K562 (cell line): ENCODE measurements at regions not wholly inside any gene's neighbourhood (a gene's known extent, or its start where the extent isn't known, plus 50 kb on each side); places are given as distances from the start of the nearest gene placed in this dataset.

Experiments
- ATAC-seq: fragments of 200-7000 bp; cut with Tn5 transposase; 3 replicates; pipeline ENCODE4 v1.9.1; 2020; ENCODE audit warnings: moderate library complexity
- BruUV-seq: library from RNA; stranded (reverse); fragments of 400-500 nt; replicated peaks from 2 replicates; lab custom pipeline; 2021; lab: Mats Ljungman, UMichigan
- CTCF ChIA-PET: fragments of 300-600 bp; formaldehyde crosslinking; extraction: SDS; loops from one replicate; lab custom pipeline; 2021; ENCODE audit warnings: low intra/inter-chr PET ratio; lab: Yijun Ruan, JAX
- POLR2A ChIA-PET: fragments of 300-600, 350-650 bp; sonication (Branson Sonifier 250); formaldehyde crosslinking; extraction: SDS; loops from one replicate; lab custom pipeline; 2021; ENCODE audit warnings: antibody characterized with exemption, inconsistent platforms; lab: Yijun Ruan, JAX
- DNase-seq, 4 experiments: peaks; one replicate each; pipeline versions ENCODE4 v3.0.0 to v3.0.0-alpha.2; 2011 to 2018; ENCODE audit warnings: low spot score in 3 of 4, mixed read lengths in 3 of 4; ENCODE audit errors: extremely low read depth in 1 of 4
- FAIRE-seq: peaks from 2 replicates; lab custom pipeline; 2011; peaks lifted over from hg19 to GRCh38; lab: Jason Lieb, UNC
- H2AFZ ChIP-seq: 2 replicates; pipeline ENCODE4 v1.6.0; 2011; ENCODE audit warnings: low read depth, low read length, control low read depth, inconsistent platforms
- H3K27ac ChIP-seq: fragments of 200-600 bp; 3 replicates; pipeline ENCODE4 v1.8.0; 2011; ENCODE audit warnings: low read depth, mild to moderate bottlenecking, control low read depth, inconsistent platforms, low read length, moderate library complexity, mixed read lengths; ENCODE audit errors: extremely low read depth
- H3K27me3 ChIP-seq, 2 experiments: fragments of 300-600 bp in 1 of 2; 2 replicates in 1 of 2; 3 replicates in 1 of 2; pipeline versions ENCODE4 v1.6.0 to v1.8.0; 2011; ENCODE audit warnings: inconsistent platforms in 2 of 2, low read length in 2 of 2, mild to moderate bottlenecking in 1 of 2, mixed read lengths in 1 of 2, moderate library complexity in 1 of 2; ENCODE audit not compliant: control insufficient read depth in 2 of 2, insufficient read depth in 2 of 2
- H3K36me3 ChIP-seq: fragments of 300-600 bp; 3 replicates; pipeline ENCODE4 v1.8.0; 2011; ENCODE audit warnings: mild to moderate bottlenecking, low read length, inconsistent platforms; ENCODE audit not compliant: control insufficient read depth, insufficient read depth
- H3K4me1 ChIP-seq, 2 experiments: fragments of 200-600 bp in 1 of 2; replicated peaks in 1 of 2; 2 replicates in 1 of 2; 3 replicates in 1 of 2; pipeline versions ENCODE4 v1.5.1 to v1.8.0; 2011; ENCODE audit warnings: inconsistent platforms in 2 of 2, low read length in 2 of 2, mild to moderate bottlenecking in 1 of 2, mixed read lengths in 1 of 2, moderate library complexity in 1 of 2; ENCODE audit not compliant: control insufficient read depth in 2 of 2, insufficient read depth in 2 of 2
- H3K4me2 ChIP-seq: 2 replicates; pipeline ENCODE4 v1.6.1; 2011; ENCODE audit warnings: low read length, control low read depth, inconsistent platforms, mixed read lengths; ENCODE audit not compliant: insufficient read depth
- H3K4me3 ChIP-seq: fragments of 200-600 bp; sonication (generic), shearing (Covaris generic); 2 replicates; pipeline ENCODE4 v1.5.1; 2016; ENCODE audit warnings: control low read depth, inconsistent platforms
- H3K79me2 ChIP-seq: fragments of 200-600 bp; 3 replicates; pipeline ENCODE4 v1.8.0; 2011; ENCODE audit warnings: low read length, inconsistent platforms; ENCODE audit not compliant: control insufficient read depth, insufficient read depth
- H3K9ac ChIP-seq, 2 experiments: 2 replicates each; pipeline versions ENCODE4 v1.6.0 to v1.6.1; 2011; ENCODE audit warnings: low read depth in 2 of 2, low read length in 2 of 2, control low read depth in 1 of 2, inconsistent platforms in 1 of 2, mild to moderate bottlenecking in 1 of 2, mixed read lengths in 1 of 2; ENCODE audit not compliant: insufficient read depth in 1 of 2
- H3K9me1 ChIP-seq: one replicate; pipeline ENCODE4 v1.6.0; 2011; ENCODE audit warnings: inconsistent platforms, mild to moderate bottlenecking, low read length, moderate library complexity; ENCODE audit not compliant: control insufficient read depth, insufficient read depth
- H3K9me3 ChIP-seq: replicated peaks from 2 replicates; pipeline ENCODE4 v1.5.1; 2011; ENCODE audit warnings: low read depth, low read length, inconsistent platforms; ENCODE audit not compliant: control insufficient read depth, insufficient read depth
- H4K20me1 ChIP-seq: replicated peaks from 2 replicates; pipeline ENCODE4 v1.6.1; 2011; ENCODE audit warnings: low read length, inconsistent platforms, mixed read lengths; ENCODE audit not compliant: control insufficient read depth, insufficient read depth
- BRD4 ChIP-seq: fragments of 200-600 bp; sonication (generic); IDR thresholded peaks from 2 replicates; pipeline ENCODE4 v1.6.1; 2017; ENCODE audit warnings: inconsistent platforms
- GTF2E2 ChIP-seq: fragments of 200-800 bp; sonication (Bioruptor generic); IDR thresholded peaks from 2 replicates; pipeline ENCODE4 v1.6.1; 2016; ENCODE audit warnings: missing genetic modification characterization, missing compliant biosample characterization
- MBD1 ChIP-seq: fragments of 250-450 bp; sonication (Bioruptor Pico); IDR thresholded peaks from 2 replicates; pipeline ENCODE4 v1.8.0; 2022; ENCODE audit warnings: inconsistent platforms
- NFRKB ChIP-seq: fragments of 450-650 bp; IDR thresholded peaks from 2 replicates; pipeline ENCODE4 v1.6.1; 2016; ENCODE audit warnings: low read depth
- RBM34 ChIP-seq: fragments of 200-400 bp; formaldehyde crosslinking; IDR thresholded peaks from 2 replicates; pipeline ENCODE4 v1.6.1; 2018; ENCODE audit warnings: low read length, borderline replicate concordance; ENCODE audit not compliant: insufficient read depth
- SREBF1 ChIP-seq: fragments of 150-350 bp; IDR thresholded peaks from 2 replicates; pipeline ENCODE4 v1.6.1; 2014; ENCODE audit warnings: antibody characterized with exemption, low read depth, low read length, borderline replicate concordance
- TBL1XR1 ChIP-seq, 2 experiments: IDR thresholded peaks; 2 replicates each; pipeline ENCODE4 v1.6.1; 2012; ENCODE audit warnings: improper control_type of control experiment in 2 of 2, low read length in 2 of 2, mild to moderate bottlenecking in 1 of 2
- TEAD2 ChIP-seq: fragments of 450-650 bp; IDR thresholded peaks from 2 replicates; pipeline ENCODE4 v1.6.1; 2016; ENCODE audit warnings: missing genetic modification characterization, control low read depth, missing compliant biosample characterization
- WGBS: fragments of 100-300 bp; shearing (Covaris generic); methylation state at CpG from one replicate; pipeline ENCODE4 v1.1.6; 2016; ENCODE audit warnings: low coverage, mixed read lengths; ENCODE audit not compliant: insufficient coverage; ENCODE audit errors: missing lambda C conversion rate; 5-methylcytosine and 5-hydroxymethylcytosine counted together
- in situ Hi-C: fragments of 300-500 bp; cut with MboI; formaldehyde crosslinking; loops from 4 replicates; pipeline ENCODE4 v1.15.0; 2018; ENCODE audit warnings: inconsistent platforms, mixed read lengths
- intact Hi-C: fragments of 100-400 bp; cut with micrococcal nuclease; formaldehyde crosslinking; loops from 2 replicates; pipeline ENCODE4 v1.14.2; 2022
- TF ChIP-seq, protein P1 (sequence below): sonication (generic); formaldehyde crosslinking; IDR thresholded peaks from 2 replicates; pipeline ENCODE4 v1.5.0; 2020; ENCODE audit warnings: missing genetic modification reagents

DNA sequence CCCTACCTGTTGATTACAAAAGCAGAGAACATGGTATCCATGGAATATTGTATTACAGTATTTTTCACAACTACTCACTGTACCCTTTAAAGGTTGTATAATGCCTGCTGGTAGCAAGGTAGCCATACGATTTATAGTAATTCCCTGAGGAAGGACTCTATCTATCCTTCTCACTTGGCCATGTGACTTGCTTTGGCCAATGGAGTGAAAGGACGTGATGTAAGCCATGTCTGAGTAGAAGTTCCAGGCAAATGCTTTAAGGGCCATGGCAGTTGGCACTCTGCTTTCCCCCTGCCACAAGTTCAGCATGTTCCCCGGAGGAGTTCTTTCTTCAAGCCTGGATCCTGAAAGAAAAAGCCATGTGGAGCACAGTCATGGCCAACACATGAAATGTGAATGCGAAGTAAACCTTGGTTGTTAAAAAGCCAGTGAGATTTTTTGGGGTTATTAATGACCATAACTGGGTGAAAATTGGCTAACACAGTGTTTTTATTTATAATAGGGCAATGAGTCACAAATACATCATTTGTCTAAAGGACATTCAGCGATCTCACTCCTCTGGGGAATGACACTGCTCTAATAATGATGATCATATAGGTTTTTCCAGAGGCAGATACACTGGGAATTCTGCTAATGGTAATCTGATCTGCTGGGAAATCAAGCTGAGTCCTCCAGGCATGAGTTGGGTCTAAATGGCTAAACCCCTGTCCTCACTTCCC is 67.4 kb upstream of the SLC38A2 start (continued):
- TF ChIP-seq, protein P1, sequence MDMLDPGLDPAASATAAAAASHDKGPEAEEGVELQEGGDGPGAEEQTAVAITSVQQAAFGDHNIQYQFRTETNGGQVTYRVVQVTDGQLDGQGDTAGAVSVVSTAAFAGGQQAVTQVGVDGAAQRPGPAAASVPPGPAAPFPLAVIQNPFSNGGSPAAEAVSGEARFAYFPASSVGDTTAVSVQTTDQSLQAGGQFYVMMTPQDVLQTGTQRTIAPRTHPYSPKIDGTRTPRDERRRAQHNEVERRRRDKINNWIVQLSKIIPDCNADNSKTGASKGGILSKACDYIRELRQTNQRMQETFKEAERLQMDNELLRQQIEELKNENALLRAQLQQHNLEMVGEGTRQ: peak; percentile 79; the same call in 1 of the 2 replicates
- no peak for TF ChIP-seq SREBF1

GRCh38 chr12:46438719-46439319 is 66.2 kb upstream of the SLC38A2 start:
- no peaks in the 10 kb centered on the region for H4K20me1 ChIP-seq
- TF ChIP-seq RBM34 (no peak), TEAD2 (tag) (no peak), NFRKB (no peak), MBD1 (CRISPR knock-in tag) (no peak), BRD4 (no peak), GTF2E2 (tag) (no peak), TBL1XR1 (IDR thresholded peaks at IDR 0.05; ENCODE audit: low read length in 2 of 2) (no peak)
- in situ Hi-C loops: no loop called here

More at GRCh38 chr12:46438719-46439319, 66.2 kb upstream of the SLC38A2 start:
- no peak overlapping the region for H3K27ac ChIP-seq
- POLR2A ChIA-PET: no interaction called here
- H3K36me3 ChIP-seq: no peaks in the 10 kb centered on the region
- H3K79me2 ChIP-seq: no peaks in the 10 kb centered on the region
- 87% methylated on average over 7 of the region's 7 CpGs for WGBS
- no peak for FAIRE-seq
- H3K9me1 ChIP-seq: no peaks in the 10 kb centered on the region
- H3K27me3 ChIP-seq: no peaks in the 10 kb centered on the region
- H2AFZ ChIP-seq: no peak overlapping the region
- BruUV-seq: no TSS peak
- no peak for DNase-seq
- CTCF ChIA-PET: no interaction called here
- no peak for ATAC-seq
- peaks cover 3 to 5% of the 10 kb centered on the region in 2 experiments for H3K4me1 ChIP-seq
- intact Hi-C loops: no loop called here
- no peak overlapping the region for H3K4me3 ChIP-seq
- no peaks in the 10 kb centered on the region for H3K9me3 ChIP-seq
- no peak overlapping the region for H3K4me2 ChIP-seq
- no peak overlapping the region for H3K9ac ChIP-seq
